ENCODE measurements at regions not wholly inside any gene's neighbourhood (a gene's known extent, or its start where the extent isn't known, plus 50 kb on each side); places are given as distances from the start of the nearest gene placed in this dataset.

- DNase-seq (ENCODE audit: low read depth): no peak
- H3K4me3 ChIP-seq (ENCODE audit: low read depth, low read length): no peak overlapping the region
- TF ChIP-seq, protein P1, sequence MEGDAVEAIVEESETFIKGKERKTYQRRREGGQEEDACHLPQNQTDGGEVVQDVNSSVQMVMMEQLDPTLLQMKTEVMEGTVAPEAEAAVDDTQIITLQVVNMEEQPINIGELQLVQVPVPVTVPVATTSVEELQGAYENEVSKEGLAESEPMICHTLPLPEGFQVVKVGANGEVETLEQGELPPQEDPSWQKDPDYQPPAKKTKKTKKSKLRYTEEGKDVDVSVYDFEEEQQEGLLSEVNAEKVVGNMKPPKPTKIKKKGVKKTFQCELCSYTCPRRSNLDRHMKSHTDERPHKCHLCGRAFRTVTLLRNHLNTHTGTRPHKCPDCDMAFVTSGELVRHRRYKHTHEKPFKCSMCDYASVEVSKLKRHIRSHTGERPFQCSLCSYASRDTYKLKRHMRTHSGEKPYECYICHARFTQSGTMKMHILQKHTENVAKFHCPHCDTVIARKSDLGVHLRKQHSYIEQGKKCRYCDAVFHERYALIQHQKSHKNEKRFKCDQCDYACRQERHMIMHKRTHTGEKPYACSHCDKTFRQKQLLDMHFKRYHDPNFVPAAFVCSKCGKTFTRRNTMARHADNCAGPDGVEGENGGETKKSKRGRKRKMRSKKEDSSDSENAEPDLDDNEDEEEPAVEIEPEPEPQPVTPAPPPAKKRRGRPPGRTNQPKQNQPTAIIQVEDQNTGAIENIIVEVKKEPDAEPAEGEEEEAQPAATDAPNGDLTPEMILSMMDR (conservative IDR thresholded peaks at IDR 0.05; ENCODE audit: low read depth, low read length): no peak
Observed at GRCh38 chr20:63091901-63092659, 85.3 kb upstream of the BHLHE23 start.

- TF ChIP-seq, protein P1 (conservative IDR thresholded peaks at IDR 0.05; ENCODE audit: low read depth, low read length): no peak
- no peak for DNase-seq (ENCODE audit: low read depth)
- no peak overlapping the region for H3K4me3 ChIP-seq (ENCODE audit: low read depth, low read length)
Observed at GRCh38 chr20:63090682-63091571, 84.2 kb upstream of the BHLHE23 start.

- DNase-seq (ENCODE audit: low read depth): no peak
- no peak overlapping the region for H3K4me3 ChIP-seq (ENCODE audit: low read depth, low read length)
- TF ChIP-seq, protein P1 (conservative IDR thresholded peaks at IDR 0.05; ENCODE audit: low read depth, low read length): no peak
Observed at GRCh38 chr20:63090052-63090451, 83.3 kb upstream of the BHLHE23 start.

GRCh38 chr20:63089051-63089907, 82.5 kb upstream of the BHLHE23 start:
- TF ChIP-seq, protein P1 (conservative IDR thresholded peaks at IDR 0.05; ENCODE audit: low read depth, low read length): no peak
- no peak for DNase-seq (ENCODE audit: low read depth)
- no peak overlapping the region for H3K4me3 ChIP-seq (ENCODE audit: low read depth, low read length)

DNA sequence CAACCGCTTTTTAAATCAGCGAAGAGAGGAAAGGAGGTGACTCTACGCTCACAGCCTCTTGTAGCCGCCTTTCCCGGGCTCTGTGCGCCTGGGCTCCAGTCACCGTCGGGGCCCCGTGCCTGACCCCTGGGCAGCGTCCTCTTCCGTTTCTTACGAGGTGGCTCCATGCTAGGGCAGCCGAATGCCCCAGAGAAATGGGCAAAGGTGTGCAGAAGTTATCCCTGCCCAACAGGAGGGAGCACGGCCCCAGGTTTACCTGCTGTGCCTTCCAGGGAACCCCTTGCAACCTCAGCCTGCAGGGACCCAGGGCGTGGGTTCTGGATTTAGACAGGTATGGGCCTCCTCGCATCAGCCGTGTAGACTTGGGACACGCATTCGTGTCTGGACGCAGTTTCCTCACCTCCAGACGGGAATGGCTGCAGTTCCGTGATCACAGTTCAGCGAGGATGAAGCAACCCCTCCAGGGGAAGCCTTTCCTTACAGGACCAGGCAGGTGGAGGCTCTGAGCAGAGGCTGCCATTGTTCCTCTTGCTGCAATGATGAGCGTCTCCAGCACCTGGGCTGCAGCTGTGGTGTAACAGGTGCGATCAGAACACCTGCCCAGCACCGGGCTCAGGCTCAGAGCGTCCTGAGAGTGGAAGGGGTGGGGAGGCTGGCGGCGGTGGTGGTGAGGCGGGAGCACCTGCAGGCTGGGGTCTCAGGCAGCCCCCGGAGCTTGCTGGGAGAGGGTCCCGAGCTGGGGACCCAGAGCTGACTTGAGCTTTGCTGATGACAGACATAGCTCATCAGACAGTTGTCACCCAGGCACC, 81.3 kb upstream of the BHLHE23 start:
- TF ChIP-seq, protein P1 (conservative IDR thresholded peaks at IDR 0.05; ENCODE audit: low read depth, low read length): no peak
- no peak for DNase-seq (ENCODE audit: low read depth)
- H3K4me3 ChIP-seq (ENCODE audit: low read depth, low read length): no peak overlapping the region
